HG02759 (cell line): ENCODE measurements at regions not wholly inside any gene's neighbourhood (a gene's known extent, or its start where the extent isn't known, plus 50 kb on each side); places are given as distances from the start of the nearest gene placed in this dataset.

Experiments
- ATAC-seq: cut with Tn5 transposase; IDR thresholded peaks from one replicate; pipeline ENCODE4 v1.9.1; 2021; ENCODE audit warnings: mild to moderate bottlenecking, moderate library complexity; ENCODE audit not compliant: unreplicated experiment

DNA sequence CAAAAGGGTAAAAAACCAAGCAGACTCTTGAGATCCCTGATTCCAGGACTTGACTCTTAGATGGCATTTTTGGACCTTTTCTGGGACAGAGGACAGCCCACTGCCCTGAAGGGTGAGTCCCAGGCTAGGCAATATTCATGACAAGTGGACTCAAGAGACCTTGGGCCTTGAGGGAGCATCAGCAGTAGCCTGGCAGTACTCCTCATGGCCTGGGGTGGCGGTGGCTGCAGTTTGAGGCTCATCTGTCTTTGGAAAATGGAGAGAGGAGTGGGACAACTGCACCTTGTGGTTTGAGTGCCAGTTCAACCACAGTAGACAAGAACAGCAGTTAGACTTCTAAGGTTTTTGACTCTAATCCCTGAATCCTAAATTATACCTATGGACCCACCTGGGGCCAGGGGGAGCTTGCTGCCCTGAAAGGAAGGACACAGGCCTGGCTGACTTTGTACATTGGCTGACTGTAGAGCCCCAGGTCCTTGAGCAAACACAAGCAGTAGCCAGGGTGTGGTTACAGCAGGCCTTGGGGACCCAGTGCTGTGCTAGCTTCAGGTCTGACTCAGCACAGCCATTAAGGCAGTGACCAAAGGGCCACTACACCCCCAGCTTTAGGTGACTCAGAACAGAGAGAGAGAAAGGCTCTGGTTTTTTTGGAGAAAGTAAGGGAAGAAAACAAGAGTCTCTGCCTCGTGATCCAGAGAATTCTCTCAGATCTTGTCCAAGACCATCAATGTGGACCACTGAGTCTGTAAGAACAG is 1023.2 kb downstream of the KCNT2 start:
- no peak for ATAC-seq

DNA sequence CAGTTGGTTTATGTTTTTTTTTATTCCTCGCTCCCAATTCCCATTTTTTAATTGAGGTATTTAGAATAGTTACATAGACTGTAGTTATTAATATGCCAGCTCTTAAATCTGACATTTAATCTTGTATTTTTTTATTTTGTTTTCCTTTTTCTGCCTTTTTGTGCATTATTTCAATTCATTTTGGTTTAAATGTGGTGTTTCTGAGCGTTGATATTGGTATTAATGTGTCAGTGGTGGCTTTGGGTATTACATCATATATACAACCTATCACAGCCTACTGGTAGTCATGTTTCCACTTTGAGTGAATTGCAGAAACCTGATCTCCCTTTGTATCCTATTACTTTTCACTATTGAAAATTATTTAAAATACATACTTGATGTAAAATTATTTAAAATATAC is 1027.3 kb downstream of the KCNT2 start:
- ATAC-seq = no peak

DNA sequence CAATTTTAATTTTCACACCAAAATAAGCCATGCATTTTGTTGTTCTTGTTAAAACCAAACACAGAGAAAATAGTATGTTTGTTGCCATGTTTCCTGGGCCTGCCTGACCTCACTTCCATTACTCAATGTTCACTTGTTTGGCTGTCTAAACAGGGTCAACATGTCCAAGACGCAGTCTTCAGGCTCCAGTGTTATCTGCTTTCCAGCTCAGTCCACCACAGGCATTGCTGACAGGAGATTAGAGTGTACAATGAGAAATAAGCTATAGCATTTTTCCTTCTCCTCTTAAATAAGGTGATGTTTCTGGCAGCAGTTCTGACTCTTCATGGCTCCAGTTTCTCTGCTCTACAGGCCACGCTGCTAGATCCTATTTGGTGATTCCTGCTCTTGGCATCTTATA is 1030.5 kb downstream of the KCNT2 start:
- ATAC-seq = no peak

DNA sequence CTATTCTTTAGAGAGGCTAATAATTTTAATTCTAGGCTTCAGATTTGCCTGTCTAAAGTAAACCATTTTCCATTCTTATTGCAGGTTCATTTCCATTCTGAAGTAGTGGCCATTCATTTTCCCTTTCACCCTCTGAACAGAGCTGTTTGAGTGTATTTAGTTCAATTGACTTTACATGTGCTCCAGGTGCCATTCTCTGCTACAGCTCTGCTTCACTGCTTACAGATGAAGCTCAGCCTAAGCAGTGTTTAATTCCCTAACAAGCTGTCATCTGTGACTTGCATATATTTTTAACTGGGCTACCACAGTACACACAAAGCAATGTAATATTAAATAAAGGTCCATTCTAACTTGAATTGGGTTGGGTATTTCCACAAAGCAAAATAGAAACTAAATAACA is 1031.6 kb downstream of the KCNT2 start:
- no peak for ATAC-seq

DNA sequence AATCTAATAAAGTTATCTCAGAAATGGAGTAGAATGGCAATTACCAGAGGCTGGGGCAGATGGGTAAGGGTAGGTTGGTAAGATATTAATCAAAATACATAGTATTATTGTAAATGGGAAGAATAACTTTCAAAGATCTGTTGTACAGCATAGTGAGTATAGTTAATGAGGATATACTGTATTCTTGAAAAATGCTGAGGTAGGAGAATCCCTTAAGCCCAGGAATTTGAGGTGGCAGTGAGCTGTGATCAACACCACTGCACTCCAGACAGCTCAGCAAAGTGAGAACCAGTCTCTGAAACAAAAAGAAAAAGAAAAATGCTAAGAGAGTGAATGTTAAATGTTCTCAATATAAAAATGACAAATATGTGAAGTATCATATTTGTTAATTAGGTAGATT is 1033.7 kb downstream of the KCNT2 start:
- no peak for ATAC-seq

DNA sequence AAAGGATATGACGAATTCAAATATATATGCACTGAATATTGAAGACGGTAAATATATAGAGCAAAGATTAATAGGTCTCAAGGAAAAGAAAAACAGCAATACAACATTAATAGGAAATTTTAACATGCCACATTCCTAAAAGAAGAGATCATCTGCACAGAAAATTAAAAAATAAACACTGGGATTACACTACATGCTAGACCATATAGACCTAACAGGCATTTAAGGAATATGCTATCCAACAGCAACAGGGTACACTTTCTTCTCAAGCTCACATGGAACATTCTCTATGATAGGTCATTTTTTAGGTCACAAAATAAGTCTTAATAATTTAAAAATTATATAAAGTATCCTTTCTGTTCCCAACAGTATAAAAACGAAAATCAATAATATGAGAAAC is 1038.3 kb downstream of the KCNT2 start:
- ATAC-seq = no peak

DNA sequence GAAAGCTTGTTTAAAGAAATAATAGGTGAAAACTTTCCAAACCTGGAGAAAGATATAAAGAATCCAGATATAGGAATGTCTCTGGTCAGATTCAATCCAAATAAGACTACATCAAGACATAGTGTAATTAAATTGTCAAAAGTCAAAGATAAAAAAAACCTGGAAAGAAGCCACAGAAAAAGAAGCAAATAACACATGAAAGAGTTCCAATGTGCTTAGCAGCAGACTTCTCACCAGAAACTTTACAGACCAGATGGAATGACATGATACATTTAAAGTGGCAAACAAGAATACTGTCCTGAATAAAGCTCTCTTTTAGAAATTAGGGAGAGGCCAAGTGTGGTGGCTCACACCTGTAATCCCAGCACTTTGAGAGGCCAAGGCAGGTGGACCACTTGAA is 1039.9 kb downstream of the KCNT2 start:
- ATAC-seq = no peak

DNA sequence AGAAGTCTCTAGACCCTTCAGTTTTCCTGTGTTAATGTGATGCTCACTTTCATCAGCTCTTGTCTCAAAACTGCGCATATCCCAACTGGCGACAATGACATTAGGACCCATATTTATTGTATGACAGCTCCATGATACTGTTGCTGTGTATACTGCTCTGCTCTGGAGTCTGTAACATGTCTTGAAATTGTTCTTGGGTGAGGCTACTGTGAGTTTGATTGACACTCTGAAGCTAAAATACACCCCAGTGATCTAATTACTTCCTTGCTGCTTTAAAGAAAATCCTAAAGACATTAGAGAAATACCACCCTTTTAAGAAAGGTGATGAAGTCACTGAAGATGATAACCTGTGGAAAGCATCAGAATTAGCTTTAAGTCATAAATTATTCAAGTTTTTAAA is 1046.2 kb downstream of the KCNT2 start:
- ATAC-seq = no peak

DNA sequence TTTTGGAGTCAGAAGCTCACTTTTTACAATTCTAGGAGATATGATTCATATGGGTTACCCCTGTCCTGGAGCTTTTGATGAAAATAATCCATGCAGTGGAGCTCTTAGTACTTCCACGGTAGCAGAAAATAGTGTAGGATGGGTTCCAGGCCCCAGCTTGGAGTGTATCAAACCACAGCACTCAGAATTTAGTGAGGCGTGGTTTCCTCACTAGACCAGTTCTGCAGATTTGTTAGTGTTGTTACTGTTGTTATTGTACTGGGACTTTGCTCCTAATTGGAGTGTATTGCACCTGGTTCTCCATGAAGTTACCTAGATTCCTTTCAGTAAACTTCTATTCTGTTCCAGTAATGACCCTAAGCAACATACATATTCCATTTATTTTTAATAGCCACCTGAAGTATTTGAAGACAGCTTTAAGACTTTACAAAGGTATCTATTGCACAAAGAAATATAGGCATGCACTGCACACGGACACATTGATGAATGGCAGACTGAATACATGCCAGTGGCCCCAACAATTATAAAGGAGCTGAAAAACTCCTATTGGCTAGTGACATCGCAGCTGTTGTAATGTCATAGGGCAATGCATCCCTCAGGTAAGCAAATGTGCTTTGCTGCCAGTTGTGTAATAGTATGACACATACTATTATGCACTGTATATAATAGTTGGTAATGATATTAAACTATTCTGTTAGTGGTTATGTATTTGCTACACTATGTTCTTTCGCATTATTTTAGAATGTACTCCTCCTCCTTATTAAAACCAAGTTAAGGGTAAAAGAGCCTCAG is 1058.0 kb downstream of the KCNT2 start:
- no peak for ATAC-seq

DNA sequence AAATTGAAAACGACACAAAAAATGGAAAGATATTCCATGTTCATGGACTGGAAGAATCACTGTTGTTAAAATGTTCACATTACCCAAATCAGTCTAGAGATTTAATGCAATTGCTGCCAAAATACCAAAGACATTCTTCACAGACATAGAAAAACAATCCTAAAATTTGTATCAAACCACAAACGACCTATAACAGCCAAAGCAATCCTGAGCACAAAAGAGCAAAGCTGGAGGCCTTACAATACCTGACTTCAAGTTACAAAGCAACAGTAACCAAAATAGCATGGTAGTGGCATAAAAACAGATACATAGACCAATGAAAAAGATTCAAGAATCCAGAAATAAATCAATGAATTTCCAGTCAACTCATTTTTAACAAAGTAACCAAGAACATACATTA is 1077.3 kb downstream of the KCNT2 start:
- no peak for ATAC-seq

DNA sequence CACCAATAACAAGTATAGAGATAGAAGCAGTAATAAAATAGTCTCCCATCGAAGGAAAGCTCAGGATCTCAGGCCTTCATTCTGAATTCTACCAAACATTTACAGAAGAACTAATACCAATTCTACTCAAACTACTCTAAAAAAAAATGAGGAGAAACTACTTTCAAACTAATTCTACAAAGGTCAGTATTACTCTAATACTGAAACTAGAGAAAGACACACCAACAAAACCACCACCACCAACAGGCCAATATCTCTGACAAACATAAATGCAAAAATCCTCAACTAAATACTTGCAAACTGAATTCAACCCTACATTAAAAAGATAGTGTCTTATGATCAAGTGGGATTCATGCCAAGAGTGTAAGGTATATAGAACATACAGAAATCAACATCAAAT is 1078.4 kb downstream of the KCNT2 start:
- ATAC-seq = no peak

DNA sequence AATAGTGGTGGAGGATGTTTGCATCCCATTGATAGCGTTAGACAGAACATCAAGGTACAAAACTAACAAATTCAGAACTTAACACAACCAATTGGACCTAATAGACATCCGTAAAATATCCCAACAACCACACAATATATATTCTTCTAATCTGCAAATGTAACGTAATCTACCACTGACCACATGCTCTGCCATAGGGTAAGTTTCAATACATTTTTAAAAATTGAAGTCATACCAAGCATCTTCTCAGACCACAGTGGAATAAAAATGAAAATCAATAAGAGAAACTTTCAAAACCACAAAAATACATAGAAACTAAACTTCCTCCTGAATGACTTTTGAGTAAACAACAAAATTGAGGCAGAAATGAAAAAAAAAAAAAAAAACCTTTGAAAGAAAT is 1087.5 kb downstream of the KCNT2 start:
- no peak for ATAC-seq

DNA sequence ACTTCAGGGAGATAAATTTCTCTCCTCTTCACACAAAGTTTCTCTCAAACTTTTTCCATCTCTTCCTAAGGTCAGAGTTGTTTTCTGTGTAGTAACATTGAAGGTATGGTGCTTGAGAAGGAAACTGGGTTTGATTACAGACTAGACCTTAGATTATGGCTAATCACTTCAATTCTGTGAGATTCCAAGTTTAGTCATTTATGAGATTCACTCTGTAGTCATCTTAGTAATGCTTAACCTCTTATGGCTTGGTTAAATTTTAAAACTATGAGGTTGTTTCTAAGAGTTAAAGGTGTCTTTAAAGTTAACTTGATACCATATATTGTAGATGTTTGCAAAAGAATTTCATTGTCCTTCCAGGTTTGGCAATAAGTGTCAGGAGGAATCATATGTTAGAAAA is 1092.2 kb downstream of the KCNT2 start:
- ATAC-seq = no peak

DNA sequence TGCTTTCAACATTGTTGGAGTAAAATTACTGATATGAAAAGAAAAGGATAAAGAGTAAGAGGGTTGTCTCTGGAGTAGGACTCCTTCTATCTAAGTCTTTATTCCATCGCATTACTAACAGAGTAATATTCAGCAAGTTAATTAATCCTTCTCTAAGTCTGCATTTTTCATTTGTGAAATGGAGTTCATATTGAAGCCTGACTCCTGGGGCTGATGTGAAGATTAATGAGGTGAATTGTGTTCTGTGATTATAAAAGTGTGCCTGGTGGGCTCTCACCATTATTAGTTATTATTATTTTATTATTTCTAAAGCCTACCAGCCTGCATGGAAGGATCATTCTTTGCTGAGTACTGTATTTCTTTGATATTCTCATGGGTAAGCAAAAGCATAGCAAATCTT is 1096.7 kb downstream of the KCNT2 start:
- ATAC-seq = no peak

DNA sequence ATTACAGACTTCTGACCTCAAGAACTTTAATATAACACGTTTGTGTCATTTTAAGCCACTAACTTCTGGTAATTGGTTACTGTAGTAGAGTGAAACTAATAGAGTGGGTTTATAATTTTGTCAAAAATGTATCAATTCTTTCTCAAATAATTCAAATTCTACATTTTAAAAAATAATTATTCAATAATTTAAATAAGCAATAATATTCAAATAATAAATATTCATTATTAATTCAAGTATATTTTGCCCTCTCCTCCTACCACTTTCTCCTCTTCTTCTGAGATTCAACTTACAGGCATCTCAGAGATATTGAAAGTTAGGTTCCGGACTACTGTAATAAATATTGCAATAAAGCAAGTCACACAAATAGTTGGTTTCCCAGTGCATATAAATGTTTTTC is 1107.1 kb downstream of the KCNT2 start:
- ATAC-seq = no peak

DNA sequence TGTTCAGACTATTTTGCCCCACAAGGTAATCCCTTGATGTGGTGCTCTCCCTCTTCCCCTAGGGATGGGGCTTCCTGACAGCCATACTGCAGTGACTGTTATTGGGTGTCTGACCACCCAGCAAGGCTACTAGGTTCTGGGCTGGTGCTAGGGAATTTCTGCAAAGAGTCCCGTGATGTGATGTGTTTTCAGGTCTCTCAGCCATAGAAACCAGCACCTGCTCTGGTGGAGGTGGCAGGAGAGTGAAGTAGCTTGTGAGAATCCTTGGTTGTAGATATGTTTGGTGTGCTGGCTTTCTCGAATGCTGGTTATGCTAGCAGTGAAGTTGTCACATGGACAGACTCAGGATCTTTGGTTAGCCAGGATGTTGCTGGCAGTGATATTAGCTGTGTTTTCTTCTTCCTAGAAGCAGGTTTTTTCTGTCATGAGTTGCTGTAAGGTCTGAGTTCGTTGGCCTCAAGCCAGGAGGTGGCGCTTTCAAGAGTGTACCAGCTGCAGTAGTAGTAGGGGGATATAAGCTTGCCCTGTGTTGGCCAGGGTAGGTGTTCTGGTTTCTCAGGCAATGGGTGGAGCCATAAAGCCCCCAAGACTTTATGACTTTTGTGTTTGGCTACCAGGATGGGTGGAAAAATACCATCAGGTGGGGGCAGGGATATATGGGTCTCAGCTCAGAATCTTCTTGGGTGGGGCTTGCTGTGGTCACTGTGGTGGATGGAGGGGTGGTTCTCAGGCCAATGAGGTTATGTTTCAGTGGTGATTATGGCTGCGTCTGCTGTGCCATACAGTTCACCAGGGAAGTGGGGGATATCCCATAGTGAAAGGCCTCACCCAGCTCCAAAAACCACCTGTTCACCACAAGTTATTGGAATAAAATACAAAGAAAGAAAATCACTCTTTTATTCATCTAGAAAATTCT is 1112.3 kb downstream of the KCNT2 start:
- no peak for ATAC-seq

DNA sequence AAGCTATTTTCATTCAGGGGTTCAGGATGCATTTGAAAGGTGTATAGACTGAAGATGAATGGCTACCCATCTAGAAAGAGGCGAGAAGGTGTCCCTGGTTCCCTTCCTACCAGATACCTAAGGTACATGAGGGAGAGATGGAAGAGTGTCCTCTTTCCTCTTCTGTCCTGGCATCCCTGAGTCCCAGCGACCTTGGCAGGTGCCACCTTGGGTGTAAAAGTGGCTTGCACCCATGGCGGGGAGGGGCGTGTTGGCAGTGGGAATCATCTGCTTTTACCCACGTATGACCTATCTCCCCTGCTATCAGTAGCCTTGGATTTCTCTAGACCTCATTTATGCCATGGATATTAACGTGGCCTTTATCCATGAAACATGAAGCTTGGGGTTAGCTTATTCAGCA is 1126.1 kb downstream of the KCNT2 start:
- ATAC-seq = no peak

DNA sequence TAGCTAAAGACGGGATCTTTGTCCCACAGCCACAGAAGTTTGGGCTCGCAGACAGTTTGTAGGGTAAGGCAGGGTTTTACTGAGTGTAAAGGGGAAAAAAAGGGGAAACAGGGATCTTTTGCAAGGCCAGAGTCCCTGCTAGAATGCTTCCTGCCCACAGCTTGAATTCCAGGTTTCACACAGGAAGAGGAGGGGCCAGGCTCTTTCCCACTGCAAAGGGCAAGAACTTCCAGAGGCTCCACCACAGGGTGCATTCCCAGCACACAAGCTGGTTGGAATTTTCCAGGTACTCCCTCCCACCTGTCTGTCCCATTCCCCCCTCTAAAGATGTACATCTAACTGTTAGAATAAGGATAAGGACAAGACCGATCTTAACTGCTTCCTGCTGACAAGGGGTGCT is 1126.9 kb downstream of the KCNT2 start:
- no peak for ATAC-seq

DNA sequence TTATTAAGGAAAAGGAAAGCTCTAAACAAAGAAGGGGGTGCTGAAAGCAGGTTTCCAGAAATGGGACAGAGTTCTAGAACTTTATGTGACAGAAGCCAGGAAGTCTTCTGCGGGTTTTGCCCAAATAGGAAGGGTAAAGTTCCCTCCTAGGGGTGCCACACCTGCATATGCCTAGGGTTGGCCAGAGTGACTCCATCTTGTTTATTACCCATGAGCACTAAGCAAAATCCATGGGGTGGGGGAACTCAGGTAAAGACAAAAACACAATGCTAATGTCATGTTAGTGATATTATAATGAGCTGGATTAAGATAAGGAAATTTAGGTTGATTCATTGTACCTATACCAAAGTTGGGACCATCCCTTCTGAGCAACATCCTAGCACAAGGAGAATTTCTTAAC is 1132.7 kb downstream of the KCNT2 start:
- ATAC-seq = no peak

DNA sequence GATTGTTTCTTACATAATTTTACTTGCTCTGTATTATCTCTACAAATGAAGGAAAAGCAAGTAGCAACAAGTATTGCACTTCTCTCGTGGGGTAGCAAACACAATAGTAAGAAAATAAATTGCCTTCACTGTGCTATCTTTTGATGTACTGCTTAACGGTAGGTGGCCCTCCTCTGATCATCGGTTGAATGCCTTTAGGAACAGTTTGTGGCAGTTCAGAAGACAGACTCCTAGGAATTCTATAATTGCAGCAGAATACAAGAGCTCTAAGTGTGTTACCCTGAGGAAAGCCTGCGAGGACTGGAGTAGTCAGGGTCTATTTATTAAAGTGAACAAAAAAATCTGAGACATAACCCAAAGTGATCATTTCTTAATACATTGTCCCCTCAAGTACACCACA is 1135.9 kb downstream of the KCNT2 start:
- ATAC-seq = no peak

DNA sequence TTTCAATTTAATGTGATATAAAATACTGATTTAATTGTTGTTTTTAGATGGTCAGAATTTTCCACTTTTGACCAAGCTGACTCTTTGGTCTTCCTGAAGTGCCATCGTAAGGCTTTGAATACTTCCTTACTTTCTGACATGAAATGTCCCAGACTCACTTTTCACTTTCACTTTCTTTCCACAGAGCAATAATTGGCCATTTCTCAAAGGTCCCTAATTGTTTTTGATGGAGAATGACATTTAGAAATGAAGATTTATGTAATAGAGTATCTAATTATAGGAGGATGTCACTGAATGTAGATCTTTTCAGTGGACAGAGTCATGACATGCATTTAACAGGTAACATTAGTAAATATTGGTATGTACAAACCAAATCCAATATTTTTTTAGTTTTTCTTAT is 1141.6 kb downstream of the KCNT2 start:
- no peak for ATAC-seq

DNA sequence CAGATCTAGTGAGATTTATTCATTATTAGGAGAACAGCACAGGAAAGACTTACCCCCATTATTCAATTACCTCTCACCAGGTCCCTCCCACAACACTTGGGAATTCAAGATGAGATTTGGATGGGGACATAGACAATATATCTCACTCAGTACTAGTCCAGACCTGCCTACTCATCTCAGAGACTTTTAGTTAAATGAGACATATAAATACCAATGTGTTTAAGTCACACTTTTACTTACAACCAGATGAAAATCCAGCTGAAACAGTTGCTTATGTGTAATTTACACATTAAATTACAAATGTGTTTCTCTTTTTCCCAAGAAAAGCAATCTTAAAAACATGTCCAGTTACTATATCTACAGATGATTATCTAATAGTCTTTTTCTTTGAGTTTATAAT is 1145.6 kb downstream of the KCNT2 start:
- no peak for ATAC-seq
